ENCODE measurements at regions not wholly inside any gene's neighbourhood (a gene's known extent, or its start where the extent isn't known, plus 50 kb on each side); places are given as distances from the start of the nearest gene placed in this dataset.

GRCh38 chr9:129322022-129322621, 144.1 kb upstream of the IER5L start:
- Mint-ChIP-seq H3K4me3 (no peak overlapping the region), H3K36me3 (ENCODE audit: low read depth) (no peaks in the 10 kb centered on the region), H3K27ac (ENCODE audit: unreplicated experiment) (no peak overlapping the region), H3K27me3 (ENCODE audit: low read depth) (no peaks in the 10 kb centered on the region), H3K9me3 (no peaks in the 10 kb centered on the region), H3K4me1 (peaks cover 51% of the 10 kb centered on the region)
- DNase-seq (ENCODE audit: low read depth, low spot score): no peak
- no peak for TF ChIP-seq CTCF (conservative IDR thresholded peaks at IDR 0.05)

DNA sequence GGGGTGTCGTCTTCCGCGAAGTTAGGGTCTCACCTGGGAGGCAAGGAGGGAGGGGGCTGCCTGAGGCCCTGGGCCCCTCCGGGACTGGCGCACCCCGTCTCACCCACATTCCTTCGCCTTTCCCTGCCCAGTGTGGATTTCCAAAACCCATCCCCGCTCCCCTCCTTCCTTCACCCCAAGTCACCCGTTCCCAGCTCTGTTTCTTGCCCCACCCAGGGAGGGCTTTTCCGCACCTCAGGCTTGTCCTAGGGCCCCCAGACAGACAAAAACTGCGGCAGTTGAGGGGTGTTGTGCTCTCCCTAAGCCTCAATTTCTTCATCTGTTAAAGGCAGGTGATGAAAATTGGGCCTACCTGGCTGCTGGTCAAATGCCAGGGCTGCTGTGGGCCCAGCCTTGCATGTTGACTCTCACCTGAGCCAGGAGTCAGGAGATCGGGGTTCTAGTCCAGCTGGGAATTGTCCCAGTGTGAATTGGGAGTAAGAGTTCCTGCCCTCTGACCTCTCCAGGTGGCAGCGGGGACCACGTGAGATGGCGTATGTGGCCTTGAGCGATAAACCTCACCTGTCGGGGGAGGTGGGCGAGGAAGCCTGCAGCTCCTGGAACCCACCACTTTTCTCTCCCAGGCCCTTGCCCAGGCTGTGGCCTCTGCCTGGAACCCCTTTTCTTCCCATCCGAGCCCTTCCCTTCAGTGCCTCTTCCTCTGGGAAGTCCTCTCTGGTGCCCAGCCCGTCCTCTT, 143.4 kb upstream of the IER5L start:
- H3K27ac Mint-ChIP-seq (ENCODE audit: unreplicated experiment): no peak overlapping the region
- TF ChIP-seq CTCF (conservative IDR thresholded peaks at IDR 0.05): no peak
- DNase-seq (ENCODE audit: low read depth, low spot score): no peak
- H3K27me3 Mint-ChIP-seq (ENCODE audit: low read depth): no peaks in the 10 kb centered on the region
- H3K36me3 Mint-ChIP-seq (ENCODE audit: low read depth): no peaks in the 10 kb centered on the region
- H3K4me3 Mint-ChIP-seq: no peak overlapping the region
- H3K4me1 Mint-ChIP-seq: peaks cover 53% of the 10 kb centered on the region
- no peaks in the 10 kb centered on the region for H3K9me3 Mint-ChIP-seq

DNA sequence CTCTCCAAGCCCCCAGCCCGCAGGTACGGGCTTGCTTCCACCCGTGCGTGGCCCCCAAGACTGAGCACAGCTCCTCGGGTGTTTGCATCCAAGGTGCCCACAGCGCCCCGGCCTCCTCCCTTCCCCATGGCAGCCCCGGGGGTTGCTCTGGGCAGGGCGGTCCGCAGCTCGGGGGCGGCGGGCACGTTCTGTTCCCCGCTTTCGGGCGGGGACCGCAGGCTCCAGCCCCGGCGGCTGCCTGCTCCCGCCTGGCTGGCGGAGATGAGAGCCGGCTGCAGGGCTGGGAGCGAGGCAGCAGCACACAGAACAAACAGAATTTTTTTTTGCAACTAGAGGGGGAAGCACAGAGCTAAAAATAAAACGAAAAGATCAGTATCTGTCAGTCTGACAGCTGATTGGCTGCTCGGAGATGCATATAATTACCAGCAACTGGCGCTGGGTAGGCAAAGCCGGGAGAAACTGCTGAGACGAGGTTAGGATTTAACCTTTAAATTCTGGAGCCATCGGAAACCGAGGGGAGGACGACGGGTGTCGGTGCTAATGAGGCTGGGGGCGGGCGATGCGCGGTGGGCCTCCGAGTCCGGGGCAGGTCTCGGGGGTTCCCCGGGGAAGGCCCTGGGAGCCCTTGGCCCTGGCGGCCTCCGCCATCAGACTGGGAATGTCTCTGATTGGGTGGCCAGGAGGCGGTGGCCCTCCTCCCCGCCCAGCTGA, 142.7 kb upstream of the IER5L start:
- Mint-ChIP-seq H3K27me3 (ENCODE audit: low read depth) (no peaks in the 10 kb centered on the region), H3K9me3 (no peaks in the 10 kb centered on the region), H3K36me3 (ENCODE audit: low read depth) (no peaks in the 10 kb centered on the region), H3K4me3 (peak overlapping the region; percentile 29), H3K27ac (ENCODE audit: unreplicated experiment) (no peak overlapping the region), H3K4me1 (peaks cover 53% of the 10 kb centered on the region)
- no peak for DNase-seq (ENCODE audit: low read depth, low spot score)
- no peak for TF ChIP-seq CTCF (conservative IDR thresholded peaks at IDR 0.05)

DNA sequence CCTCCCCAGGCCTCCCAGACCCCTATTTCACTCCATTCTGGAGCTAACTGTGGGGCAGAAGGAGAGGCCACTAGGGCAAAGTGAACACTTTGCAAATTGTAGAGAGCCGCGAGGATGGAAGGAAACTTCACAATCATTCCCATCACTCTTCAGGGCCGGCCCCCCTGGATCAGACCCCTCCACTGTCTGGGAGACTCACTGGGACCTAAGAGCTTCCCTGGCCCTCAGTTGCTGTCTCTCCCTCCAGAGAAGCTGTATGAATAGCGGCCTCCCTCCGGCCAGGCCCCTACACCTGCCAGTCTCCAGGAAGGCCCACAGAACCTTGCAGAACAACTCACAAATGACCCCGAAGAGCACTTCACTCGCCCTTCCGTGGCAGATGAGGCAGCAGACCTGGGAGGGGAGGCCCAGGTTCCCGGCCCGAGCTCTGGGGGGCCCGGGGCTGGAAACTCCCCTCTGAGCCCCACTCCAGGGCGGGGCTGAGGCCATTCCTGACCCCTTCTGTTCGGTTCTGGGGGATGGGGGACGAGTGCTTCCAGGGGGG, 141.9 kb upstream of the IER5L start:
- Mint-ChIP-seq H3K27ac (ENCODE audit: unreplicated experiment) (no peak overlapping the region), H3K36me3 (ENCODE audit: low read depth) (no peaks in the 10 kb centered on the region), H3K9me3 (no peaks in the 10 kb centered on the region), H3K4me3 (peak overlapping the region; percentile 23), H3K4me1 (peaks cover 53% of the 10 kb centered on the region), H3K27me3 (ENCODE audit: low read depth) (no peaks in the 10 kb centered on the region)
- no peak for DNase-seq (ENCODE audit: low read depth, low spot score)
- TF ChIP-seq CTCF (conservative IDR thresholded peaks at IDR 0.05): no peak

DNA sequence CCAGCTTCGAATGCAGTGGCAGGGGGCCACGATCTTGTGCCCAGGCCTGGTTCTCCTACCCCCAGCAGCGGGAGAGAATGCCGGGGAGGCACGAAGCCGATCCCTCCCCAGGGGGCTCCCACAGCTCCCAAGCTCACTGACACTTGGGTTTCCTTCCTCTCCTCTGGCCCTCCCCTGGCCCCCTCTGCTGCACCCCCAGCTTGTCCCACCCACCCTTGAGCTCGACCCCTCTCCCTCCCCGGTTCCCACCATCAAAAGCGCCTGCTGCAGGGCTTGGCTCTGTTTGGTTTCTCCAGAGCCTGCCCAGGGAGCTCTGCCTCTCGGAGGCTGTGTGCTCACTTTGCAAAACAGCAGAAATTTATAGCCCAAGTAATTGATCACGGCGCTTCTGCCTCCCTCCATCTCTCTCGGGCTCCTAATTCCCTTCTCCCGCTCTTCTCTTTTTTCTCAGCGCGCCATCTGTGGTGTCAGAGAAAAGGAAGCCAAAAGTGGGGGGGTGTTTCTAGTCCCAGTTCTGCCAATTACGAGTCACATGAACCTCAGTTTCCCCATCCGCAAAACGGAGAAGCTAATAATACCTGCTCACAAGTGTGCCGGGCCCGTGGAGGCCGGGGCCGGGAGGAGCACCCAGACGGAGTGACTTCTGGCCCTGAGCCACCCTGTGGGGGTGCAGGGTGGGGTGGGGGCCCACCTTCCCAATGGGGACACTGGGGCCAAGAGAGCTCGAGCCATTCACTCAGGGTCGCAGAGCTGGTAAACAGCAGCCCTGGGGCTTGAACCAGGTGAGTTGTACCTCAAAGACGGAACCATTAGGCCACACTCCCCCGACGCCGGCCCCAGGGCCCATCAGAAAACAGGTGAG, 141.2 kb upstream of the IER5L start:
- no peak for DNase-seq (ENCODE audit: low read depth, low spot score)
- H3K4me3 Mint-ChIP-seq: no peak overlapping the region
- H3K9me3 Mint-ChIP-seq: no peaks in the 10 kb centered on the region
- H3K27ac Mint-ChIP-seq (ENCODE audit: unreplicated experiment): no peak overlapping the region
- no peaks in the 10 kb centered on the region for H3K36me3 Mint-ChIP-seq (ENCODE audit: low read depth)
- H3K27me3 Mint-ChIP-seq (ENCODE audit: low read depth): no peaks in the 10 kb centered on the region
- peaks cover 51% of the 10 kb centered on the region for H3K4me1 Mint-ChIP-seq
- no peak for TF ChIP-seq CTCF (conservative IDR thresholded peaks at IDR 0.05)
